ENCODE measurements at regions not wholly inside any gene's neighbourhood (a gene's known extent, or its start where the extent isn't known, plus 50 kb on each side); places are given as distances from the start of the nearest gene placed in this dataset.

DNA sequence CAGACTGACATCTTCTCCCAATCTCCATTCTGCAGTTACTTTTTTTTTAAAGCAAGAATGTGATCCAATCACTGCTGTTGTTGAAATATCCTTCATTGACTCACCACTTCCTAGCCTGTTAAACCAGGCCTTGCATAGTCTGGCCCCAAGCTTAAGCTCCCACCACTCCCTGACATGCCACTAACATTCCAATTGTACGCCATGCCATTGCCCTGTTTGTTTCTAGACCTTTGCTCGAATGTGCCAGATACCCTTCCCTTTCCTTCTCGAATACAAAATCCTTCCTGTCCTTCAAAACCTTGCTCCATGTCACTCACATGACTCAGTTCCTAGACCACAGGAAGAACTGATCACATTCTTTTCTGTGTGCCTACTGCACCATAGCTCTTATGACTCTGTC is 224.2 kb downstream of the CYRIA start (continued):
- TF ChIP-seq PPARA (CRISPR knock-in tag; IDR thresholded peaks at IDR 0.05; ENCODE audit: borderline replicate concordance): no peak
- no peak for TF ChIP-seq ISL1 (CRISPR knock-in tag; IDR thresholded peaks at IDR 0.05)
- TF ChIP-seq TCF4 (CRISPR knock-in tag; IDR thresholded peaks at IDR 0.05; ENCODE audit: borderline replicate concordance): no peak

DNA sequence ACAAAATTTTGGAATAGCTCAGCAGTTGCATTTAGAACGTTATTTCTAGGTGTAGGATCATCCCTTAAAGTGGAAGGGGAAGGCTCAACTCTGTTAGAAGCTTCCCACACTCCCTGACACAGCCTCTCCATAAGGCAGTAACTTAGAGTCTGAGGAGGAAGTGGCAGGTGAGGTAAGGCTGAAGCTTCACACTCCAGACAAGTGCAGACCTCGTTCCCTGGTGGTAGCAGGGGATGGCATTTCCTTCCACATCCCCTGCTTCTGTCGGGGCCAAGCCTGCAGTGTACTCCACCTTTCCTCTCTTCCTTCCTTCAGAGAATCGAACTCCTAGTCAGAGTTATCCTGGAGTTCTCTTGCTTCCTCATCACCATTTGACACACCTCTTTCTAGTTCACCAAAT is 224.7 kb downstream of the CYRIA start:
- no peak for ATAC-seq
- no peak for TF ChIP-seq OSR1 (CRISPR knock-in tag; IDR thresholded peaks at IDR 0.05)
- no peak for TF ChIP-seq BACH2 (CRISPR knock-in tag; IDR thresholded peaks at IDR 0.05; ENCODE audit: borderline replicate concordance)
- no peak for TF ChIP-seq ZNF565 (CRISPR knock-in tag; conservative IDR thresholded peaks at IDR 0.05; ENCODE audit: low read depth)
- no peak for TF ChIP-seq ZC3H10 (CRISPR knock-in tag; IDR thresholded peaks at IDR 0.05)

DNA sequence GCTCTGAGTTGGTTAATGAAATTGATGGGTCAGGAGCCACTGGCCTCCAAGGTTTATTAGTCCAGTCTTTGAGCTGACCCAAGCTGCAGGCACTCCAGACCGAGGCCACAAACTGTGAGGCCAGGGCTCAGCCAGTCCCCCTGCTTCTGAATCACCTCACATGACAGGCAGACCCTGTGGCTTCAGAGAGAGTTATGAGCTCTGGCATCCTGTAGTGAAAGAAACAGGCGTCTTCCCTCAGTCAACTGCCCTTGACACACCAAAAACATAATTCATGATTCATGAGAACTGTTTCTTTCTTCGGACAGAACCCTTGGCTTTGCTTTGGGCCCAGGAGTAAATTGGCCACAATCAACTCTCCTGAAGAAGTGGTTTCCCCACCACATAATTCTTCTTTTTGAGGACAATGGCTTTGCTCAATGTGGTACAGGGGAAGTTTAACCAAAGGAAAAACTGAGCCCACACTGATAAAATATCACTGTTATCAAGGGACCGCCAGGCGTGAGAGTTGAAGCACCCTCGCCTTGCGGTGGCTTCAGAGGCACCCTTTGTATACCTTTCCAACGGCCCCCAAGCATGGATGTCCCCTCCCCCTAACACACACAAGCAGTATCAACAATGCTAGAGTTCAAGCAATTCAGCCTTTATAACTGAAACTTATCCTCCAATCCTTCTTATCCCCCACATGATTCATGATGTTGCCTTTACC is 226.9 kb downstream of the CYRIA start:
- TF ChIP-seq ESRRG (CRISPR knock-in tag; IDR thresholded peaks at IDR 0.05): no peak
- TF ChIP-seq ISL1 (CRISPR knock-in tag; IDR thresholded peaks at IDR 0.05): no peak
- TF ChIP-seq, protein P1, sequence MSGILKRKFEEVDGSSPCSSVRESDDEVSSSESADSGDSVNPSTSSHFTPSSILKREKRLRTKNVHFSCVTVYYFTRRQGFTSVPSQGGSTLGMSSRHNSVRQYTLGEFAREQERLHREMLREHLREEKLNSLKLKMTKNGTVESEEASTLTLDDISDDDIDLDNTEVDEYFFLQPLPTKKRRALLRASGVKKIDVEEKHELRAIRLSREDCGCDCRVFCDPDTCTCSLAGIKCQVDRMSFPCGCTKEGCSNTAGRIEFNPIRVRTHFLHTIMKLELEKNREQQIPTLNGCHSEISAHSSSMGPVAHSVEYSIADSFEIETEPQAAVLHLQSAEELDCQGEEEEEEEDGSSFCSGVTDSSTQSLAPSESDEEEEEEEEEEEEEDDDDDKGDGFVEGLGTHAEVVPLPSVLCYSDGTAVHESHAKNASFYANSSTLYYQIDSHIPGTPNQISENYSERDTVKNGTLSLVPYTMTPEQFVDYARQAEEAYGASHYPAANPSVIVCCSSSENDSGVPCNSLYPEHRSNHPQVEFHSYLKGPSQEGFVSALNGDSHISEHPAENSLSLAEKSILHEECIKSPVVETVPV (CRISPR knock-in tag; IDR thresholded peaks at IDR 0.05): no peak
- TF ChIP-seq OSR1 (CRISPR knock-in tag; IDR thresholded peaks at IDR 0.05): no peak
- no peak for TF ChIP-seq ZFP30 (CRISPR knock-in tag; IDR thresholded peaks at IDR 0.05)
- no peak for TF ChIP-seq ZNF70 (CRISPR knock-in tag; IDR thresholded peaks at IDR 0.05)
- TF ChIP-seq ZNF565 (CRISPR knock-in tag; conservative IDR thresholded peaks at IDR 0.05; ENCODE audit: low read depth): no peak
- TF ChIP-seq RARB (CRISPR knock-in tag; IDR thresholded peaks at IDR 0.05): no peak
- no peak for TF ChIP-seq ZFP3 (CRISPR knock-in tag; IDR thresholded peaks at IDR 0.05)
- no peak for TF ChIP-seq CSDC2 (CRISPR knock-in tag; IDR thresholded peaks at IDR 0.05)
- no peak for TF ChIP-seq ZC3H10 (CRISPR knock-in tag; IDR thresholded peaks at IDR 0.05)
- TF ChIP-seq TCF4 (CRISPR knock-in tag; IDR thresholded peaks at IDR 0.05; ENCODE audit: borderline replicate concordance): no peak
- TF ChIP-seq TOX (CRISPR knock-in tag; IDR thresholded peaks at IDR 0.05; ENCODE audit: borderline replicate concordance): no peak
- no peak for ATAC-seq

DNA sequence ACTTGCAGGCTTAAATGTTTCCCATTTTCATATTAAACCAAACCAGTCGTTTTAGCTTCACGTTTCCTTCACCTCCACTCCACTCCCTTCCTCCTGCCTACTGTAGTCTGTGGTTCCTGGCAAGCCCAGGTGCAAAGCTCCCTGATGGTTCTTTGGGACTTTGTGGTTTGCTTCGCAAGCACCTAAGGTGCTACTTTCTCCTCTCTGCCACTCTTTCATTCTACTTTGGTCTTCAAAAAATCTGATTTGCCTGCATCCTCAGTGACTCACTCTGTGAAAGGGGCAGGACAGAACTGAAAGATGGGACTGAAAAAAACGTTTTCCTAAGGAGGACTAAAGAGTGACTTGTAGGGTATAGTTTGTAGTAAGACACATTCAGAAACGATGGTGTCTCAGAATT is 228.4 kb downstream of the CYRIA start:
- TF ChIP-seq OSR1 (CRISPR knock-in tag; IDR thresholded peaks at IDR 0.05): no peak
- no peak for TF ChIP-seq TCF4 (CRISPR knock-in tag; IDR thresholded peaks at IDR 0.05; ENCODE audit: borderline replicate concordance)
- TF ChIP-seq, protein P2, sequence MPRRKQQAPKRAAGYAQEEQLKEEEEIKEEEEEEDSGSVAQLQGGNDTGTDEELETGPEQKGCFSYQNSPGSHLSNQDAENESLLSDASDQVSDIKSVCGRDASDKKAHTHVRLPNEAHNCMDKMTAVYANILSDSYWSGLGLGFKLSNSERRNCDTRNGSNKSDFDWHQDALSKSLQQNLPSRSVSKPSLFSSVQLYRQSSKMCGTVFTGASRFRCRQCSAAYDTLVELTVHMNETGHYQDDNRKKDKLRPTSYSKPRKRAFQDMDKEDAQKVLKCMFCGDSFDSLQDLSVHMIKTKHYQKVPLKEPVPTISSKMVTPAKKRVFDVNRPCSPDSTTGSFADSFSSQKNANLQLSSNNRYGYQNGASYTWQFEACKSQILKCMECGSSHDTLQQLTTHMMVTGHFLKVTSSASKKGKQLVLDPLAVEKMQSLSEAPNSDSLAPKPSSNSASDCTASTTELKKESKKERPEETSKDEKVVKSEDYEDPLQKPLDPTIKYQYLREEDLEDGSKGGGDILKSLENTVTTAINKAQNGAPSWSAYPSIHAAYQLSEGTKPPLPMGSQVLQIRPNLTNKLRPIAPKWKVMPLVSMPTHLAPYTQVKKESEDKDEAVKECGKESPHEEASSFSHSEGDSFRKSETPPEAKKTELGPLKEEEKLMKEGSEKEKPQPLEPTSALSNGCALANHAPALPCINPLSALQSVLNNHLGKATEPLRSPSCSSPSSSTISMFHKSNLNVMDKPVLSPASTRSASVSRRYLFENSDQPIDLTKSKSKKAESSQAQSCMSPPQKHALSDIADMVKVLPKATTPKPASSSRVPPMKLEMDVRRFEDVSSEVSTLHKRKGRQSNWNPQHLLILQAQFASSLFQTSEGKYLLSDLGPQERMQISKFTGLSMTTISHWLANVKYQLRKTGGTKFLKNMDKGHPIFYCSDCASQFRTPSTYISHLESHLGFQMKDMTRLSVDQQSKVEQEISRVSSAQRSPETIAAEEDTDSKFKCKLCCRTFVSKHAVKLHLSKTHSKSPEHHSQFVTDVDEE (CRISPR knock-in tag; IDR thresholded peaks at IDR 0.05): no peak
- TF ChIP-seq ISL1 (CRISPR knock-in tag; IDR thresholded peaks at IDR 0.05): no peak
- TF ChIP-seq, protein P3, sequence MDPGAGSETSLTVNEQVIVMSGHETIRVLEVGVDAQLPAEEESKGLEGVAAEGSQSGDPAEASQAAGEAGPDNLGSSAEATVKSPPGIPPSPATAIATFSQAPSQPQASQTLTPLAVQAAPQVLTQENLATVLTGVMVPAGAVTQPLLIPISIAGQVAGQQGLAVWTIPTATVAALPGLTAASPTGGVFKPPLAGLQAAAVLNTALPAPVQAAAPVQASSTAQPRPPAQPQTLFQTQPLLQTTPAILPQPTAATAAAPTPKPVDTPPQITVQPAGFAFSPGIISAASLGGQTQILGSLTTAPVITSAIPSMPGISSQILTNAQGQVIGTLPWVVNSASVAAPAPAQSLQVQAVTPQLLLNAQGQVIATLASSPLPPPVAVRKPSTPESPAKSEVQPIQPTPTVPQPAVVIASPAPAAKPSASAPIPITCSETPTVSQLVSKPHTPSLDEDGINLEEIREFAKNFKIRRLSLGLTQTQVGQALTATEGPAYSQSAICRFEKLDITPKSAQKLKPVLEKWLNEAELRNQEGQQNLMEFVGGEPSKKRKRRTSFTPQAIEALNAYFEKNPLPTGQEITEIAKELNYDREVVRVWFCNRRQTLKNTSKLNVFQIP (CRISPR knock-in tag; IDR thresholded peaks at IDR 0.05; ENCODE audit: borderline replicate concordance, low read depth): no peak
- no peak for TF ChIP-seq ZFP30 (CRISPR knock-in tag; IDR thresholded peaks at IDR 0.05)
- TF ChIP-seq SNAI2 (CRISPR knock-in tag; IDR thresholded peaks at IDR 0.05): no peak
- TF ChIP-seq ZNF8 (CRISPR knock-in tag; IDR thresholded peaks at IDR 0.05): no peak
- TF ChIP-seq PPARA (CRISPR knock-in tag; IDR thresholded peaks at IDR 0.05; ENCODE audit: borderline replicate concordance): no peak
- no peak for TF ChIP-seq ZC3H10 (CRISPR knock-in tag; IDR thresholded peaks at IDR 0.05)
- TF ChIP-seq ARNTL (CRISPR knock-in tag; IDR thresholded peaks at IDR 0.05; ENCODE audit: borderline replicate concordance, low read depth): no peak
- no peak for TF ChIP-seq RARB (CRISPR knock-in tag; IDR thresholded peaks at IDR 0.05)
- no peak for TF ChIP-seq GLIS3 (CRISPR knock-in tag; IDR thresholded peaks at IDR 0.05)
- TF ChIP-seq ZFP3 (CRISPR knock-in tag; IDR thresholded peaks at IDR 0.05): no peak
- TF ChIP-seq, protein P1 (CRISPR knock-in tag; IDR thresholded peaks at IDR 0.05): no peak
- TF ChIP-seq, protein P4, sequence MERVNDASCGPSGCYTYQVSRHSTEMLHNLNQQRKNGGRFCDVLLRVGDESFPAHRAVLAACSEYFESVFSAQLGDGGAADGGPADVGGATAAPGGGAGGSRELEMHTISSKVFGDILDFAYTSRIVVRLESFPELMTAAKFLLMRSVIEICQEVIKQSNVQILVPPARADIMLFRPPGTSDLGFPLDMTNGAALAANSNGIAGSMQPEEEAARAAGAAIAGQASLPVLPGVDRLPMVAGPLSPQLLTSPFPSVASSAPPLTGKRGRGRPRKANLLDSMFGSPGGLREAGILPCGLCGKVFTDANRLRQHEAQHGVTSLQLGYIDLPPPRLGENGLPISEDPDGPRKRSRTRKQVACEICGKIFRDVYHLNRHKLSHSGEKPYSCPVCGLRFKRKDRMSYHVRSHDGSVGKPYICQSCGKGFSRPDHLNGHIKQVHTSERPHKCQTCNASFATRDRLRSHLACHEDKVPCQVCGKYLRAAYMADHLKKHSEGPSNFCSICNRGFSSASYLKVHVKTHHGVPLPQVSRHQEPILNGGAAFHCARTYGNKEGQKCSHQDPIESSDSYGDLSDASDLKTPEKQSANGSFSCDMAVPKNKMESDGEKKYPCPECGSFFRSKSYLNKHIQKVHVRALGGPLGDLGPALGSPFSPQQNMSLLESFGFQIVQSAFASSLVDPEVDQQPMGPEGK (CRISPR knock-in tag; IDR thresholded peaks at IDR 0.05; ENCODE audit: borderline replicate concordance): no peak
- TF ChIP-seq CSDC2 (CRISPR knock-in tag; IDR thresholded peaks at IDR 0.05): no peak
- TF ChIP-seq, protein P5, sequence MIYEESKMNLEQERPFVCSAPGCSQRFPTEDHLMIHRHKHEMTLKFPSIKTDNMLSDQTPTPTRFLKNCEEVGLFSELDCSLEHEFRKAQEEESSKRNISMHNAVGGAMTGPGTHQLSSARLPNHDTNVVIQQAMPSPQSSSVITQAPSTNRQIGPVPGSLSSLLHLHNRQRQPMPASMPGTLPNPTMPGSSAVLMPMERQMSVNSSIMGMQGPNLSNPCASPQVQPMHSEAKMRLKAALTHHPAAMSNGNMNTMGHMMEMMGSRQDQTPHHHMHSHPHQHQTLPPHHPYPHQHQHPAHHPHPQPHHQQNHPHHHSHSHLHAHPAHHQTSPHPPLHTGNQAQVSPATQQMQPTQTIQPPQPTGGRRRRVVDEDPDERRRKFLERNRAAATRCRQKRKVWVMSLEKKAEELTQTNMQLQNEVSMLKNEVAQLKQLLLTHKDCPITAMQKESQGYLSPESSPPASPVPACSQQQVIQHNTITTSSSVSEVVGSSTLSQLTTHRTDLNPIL (CRISPR knock-in tag; IDR thresholded peaks at IDR 0.05; ENCODE audit: low read depth): no peak
- TF ChIP-seq ESRRG (CRISPR knock-in tag; IDR thresholded peaks at IDR 0.05): no peak
- ATAC-seq: no peak
